Adipocyte (in vitro differentiated cells): ENCODE measurements at regions not wholly inside any gene's neighbourhood (a gene's known extent, or its start where the extent isn't known, plus 50 kb on each side); places are given as distances from the start of the nearest gene placed in this dataset.

ENCODE experiments used
- DNase-seq: peaks from one replicate; pipeline ENCODE4 v3.0.0-alpha.2; 2015; ENCODE audit warnings: low read depth
- H3K27me3 ChIP-seq: replicated peaks from 2 replicates; pipeline ENCODE4 v1.7.0; 2013; ENCODE audit warnings: mild to moderate bottlenecking, low read length, moderate library complexity; ENCODE audit not compliant: control insufficient read depth, insufficient read depth
- H3K36me3 ChIP-seq: 2 replicates; pipeline ENCODE4 v1.7.0; 2013; ENCODE audit warnings: low read length, mild to moderate bottlenecking, moderate library complexity; ENCODE audit not compliant: control insufficient read depth, insufficient read depth, severe bottlenecking
- H3K4me1 ChIP-seq: 2 replicates; pipeline ENCODE4 v1.7.0; 2013; ENCODE audit warnings: mild to moderate bottlenecking, low read length, moderate library complexity; ENCODE audit not compliant: control insufficient read depth, insufficient read depth
- H3K4me3 ChIP-seq: 2 replicates; pipeline ENCODE4 v1.7.0; 2013; ENCODE audit warnings: mild to moderate bottlenecking, low read length, moderate library complexity
- H3K9ac ChIP-seq: 2 replicates; pipeline ENCODE4 v1.7.0; 2013; ENCODE audit warnings: mild to moderate bottlenecking, low read length, moderate library complexity
- H3K9me3 ChIP-seq: 2 replicates; pipeline ENCODE4 v1.7.0; 2013; ENCODE audit warnings: mild to moderate bottlenecking, low read length, moderate library complexity; ENCODE audit not compliant: control insufficient read depth

DNA sequence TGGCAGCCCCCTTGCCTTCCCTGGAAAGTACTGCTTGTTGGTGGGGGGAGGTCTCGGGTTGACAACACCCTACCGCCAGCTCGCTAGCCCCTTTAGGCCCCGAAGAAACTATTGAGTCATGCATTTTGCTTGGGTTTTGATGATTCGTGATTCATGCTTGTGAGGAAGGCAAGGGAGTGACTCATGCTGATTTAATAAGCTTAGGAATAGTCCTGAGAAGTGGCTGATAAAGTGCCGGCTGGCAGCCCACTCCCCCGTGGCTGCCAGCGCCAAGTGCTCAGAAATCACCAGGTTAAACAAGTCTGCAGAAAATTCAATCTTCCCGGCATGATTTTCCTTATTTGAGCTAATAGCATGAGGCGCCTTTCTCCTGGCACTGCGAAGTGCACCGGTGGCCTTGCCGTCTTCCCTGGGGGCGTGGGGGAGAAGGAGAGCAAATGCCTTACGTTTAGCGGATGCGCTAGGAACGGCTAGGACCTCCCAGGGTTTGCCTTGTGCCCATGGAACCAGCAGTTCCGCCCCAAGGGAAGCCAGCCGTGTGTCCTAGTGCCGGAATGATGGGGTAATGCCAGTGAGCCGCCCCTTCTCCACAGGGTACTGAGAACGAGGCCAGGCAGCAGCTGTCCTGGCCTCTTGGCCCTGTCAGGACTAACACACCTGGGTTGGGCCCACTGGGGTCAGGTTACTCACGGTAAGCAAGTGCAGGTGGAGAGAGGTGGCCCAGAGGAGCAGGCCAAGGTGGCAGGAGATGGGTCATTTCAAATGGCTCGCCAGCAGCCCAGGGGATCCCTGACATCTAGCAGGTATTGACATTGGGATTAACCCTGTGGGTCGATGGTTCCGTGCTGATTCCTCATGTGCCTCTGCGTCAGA lies 151.9 kb downstream of the MACROH2A1 start:
- peak overlapping the region; percentile 48 for H3K4me3 ChIP-seq
- DNase-seq, result peak; percentile 95

GRCh38 chr5:135246605-135246922 lies 152.5 kb downstream of the MACROH2A1 start:
- DNase-seq, result no peak
- no peaks in the 10 kb centered on the region for H3K9me3 ChIP-seq
- H3K4me1 ChIP-seq, result peaks cover 58% of the 10 kb centered on the region
- H3K27me3 ChIP-seq, result no peaks in the 10 kb centered on the region
- peak overlapping the region; percentile 9 for H3K9ac ChIP-seq
- H3K4me3 ChIP-seq, result peak overlapping the region; percentile 48
- no peaks in the 10 kb centered on the region for H3K36me3 ChIP-seq

More for the DNA sequence above, 151.9 kb downstream of the MACROH2A1 start:
- no peaks in the 10 kb centered on the region for H3K9me3 ChIP-seq
- no peaks in the 10 kb centered on the region for H3K27me3 ChIP-seq
- H3K9ac ChIP-seq, result peak overlapping the region; percentile 9
- H3K36me3 ChIP-seq, result no peaks in the 10 kb centered on the region
- H3K4me1 ChIP-seq, result peaks cover 52% of the 10 kb centered on the region

- no peaks in the 10 kb centered on the region for H3K9me3 ChIP-seq
- H3K36me3 ChIP-seq, result no peaks in the 10 kb centered on the region
- DNase-seq, result peak; percentile 68
- peak overlapping the region; percentile 9 for H3K9ac ChIP-seq
- no peaks in the 10 kb centered on the region for H3K27me3 ChIP-seq
- H3K4me1 ChIP-seq, result peaks cover 64% of the 10 kb centered on the region
- H3K4me3 ChIP-seq, result no peak overlapping the region
Observed at GRCh38 chr5:135245521-135246499, 153.2 kb downstream of the MACROH2A1 start.

DNA sequence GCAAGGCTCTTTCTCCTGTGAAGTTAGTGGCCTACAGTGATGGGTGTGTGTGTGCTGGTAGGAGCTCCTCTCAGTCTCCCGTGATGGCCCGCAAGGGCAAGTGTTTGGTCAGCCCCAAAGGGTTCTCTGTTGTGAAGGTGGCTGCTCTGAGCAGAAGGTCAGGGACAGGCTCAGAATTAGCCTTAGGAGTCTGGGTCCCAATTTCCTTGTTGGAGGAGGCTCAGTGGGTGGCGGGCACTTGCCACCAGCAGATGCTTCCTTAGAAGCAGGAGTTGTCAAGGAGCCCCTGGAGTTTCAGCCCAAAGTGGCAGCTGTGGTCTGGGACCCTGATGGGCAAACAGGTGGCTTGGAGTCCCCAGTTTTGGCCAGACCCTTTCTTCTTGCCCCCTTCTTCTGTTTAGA lies 154.4 kb downstream of the MACROH2A1 start:
- DNase-seq, result no peak

GRCh38 chr5:135243556-135244285 lies 155.3 kb downstream of the MACROH2A1 start:
- H3K4me3 ChIP-seq, result no peak overlapping the region
- H3K27me3 ChIP-seq, result no peaks in the 10 kb centered on the region
- no peaks in the 10 kb centered on the region for H3K36me3 ChIP-seq
- no peaks in the 10 kb centered on the region for H3K9me3 ChIP-seq
- H3K4me1 ChIP-seq, result peaks cover 77% of the 10 kb centered on the region
- DNase-seq, result no peak
- peak overlapping the region; percentile 59 for H3K9ac ChIP-seq

More for the DNA sequence above, 154.4 kb downstream of the MACROH2A1 start:
- no peak overlapping the region for H3K4me3 ChIP-seq
- no peaks in the 10 kb centered on the region for H3K27me3 ChIP-seq
- peak overlapping the region; percentile 59 for H3K9ac ChIP-seq
- H3K4me1 ChIP-seq, result peaks cover 69% of the 10 kb centered on the region
- H3K9me3 ChIP-seq, result no peaks in the 10 kb centered on the region
- no peaks in the 10 kb centered on the region for H3K36me3 ChIP-seq

GRCh38 chr5:135242866-135243555 lies 156.0 kb downstream of the MACROH2A1 start:
- peak; percentile 30 for DNase-seq
- Histone ChIP-seq H3K27me3 (no peaks in the 10 kb centered on the region), H3K36me3 (no peaks in the 10 kb centered on the region), H3K9me3 (no peaks in the 10 kb centered on the region), H3K9ac (peak overlapping the region; percentile 77), H3K4me3 (no peak overlapping the region), H3K4me1 (peaks cover 77% of the 10 kb centered on the region)

DNA sequence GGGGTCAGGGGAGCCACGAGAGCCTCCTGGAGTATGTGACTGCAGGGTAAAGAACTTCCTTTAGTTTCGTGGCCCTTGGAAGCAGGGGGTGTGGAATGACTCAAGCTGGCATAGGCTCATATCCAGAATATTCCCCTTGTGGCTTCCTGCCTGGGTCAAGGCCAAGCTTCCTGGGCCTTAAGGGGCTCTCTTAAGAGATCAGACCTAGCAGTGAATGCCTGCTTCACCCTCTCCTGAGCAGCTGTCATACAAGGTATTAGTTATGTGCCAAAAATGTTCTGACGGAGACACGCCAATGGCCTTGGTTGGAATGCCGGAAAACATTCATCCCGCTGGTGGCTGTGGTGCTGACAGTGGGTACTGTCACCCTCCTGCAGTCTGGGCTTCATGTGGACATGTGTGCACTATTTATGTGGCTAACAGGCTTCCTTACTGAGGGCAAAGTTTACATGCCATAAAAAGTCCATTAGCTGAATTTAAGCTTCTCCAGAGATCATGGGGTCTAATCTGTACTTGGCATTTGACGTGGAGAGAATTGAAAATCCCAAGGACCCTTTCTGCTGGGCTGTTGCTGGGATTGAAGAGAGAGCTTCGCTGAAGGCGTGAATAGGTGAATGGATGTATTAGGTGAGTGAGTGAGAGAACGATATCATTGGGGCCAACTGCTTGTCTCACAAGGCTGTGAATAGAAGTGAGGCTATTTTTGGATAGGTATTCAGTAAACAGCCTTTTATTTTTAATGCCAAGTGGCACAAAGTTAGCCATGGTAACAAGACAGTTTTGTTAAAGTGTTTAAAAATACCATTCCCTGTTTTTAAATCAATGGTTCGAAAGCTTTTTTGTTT lies 156.8 kb downstream of the MACROH2A1 start:
- Histone ChIP-seq H3K4me3 (peak overlapping the region; percentile 27), H3K9ac (peak overlapping the region; percentile 77), H3K36me3 (no peaks in the 10 kb centered on the region), H3K9me3 (no peaks in the 10 kb centered on the region), H3K27me3 (no peaks in the 10 kb centered on the region), H3K4me1 (peaks cover 74% of the 10 kb centered on the region)
- peak; percentile 51 for DNase-seq

GRCh38 chr5:135241536-135241935 lies 157.5 kb downstream of the MACROH2A1 start:
- peaks cover 71% of the 10 kb centered on the region for H3K4me1 ChIP-seq

GRCh38 chr5:135240781-135241360 lies 158.2 kb downstream of the MACROH2A1 start:
- H3K27me3 ChIP-seq, result no peaks in the 10 kb centered on the region
- no peak overlapping the region for H3K4me3 ChIP-seq
- no peaks in the 10 kb centered on the region for H3K9me3 ChIP-seq
- no peak for DNase-seq
- H3K36me3 ChIP-seq, result no peaks in the 10 kb centered on the region
- H3K4me1 ChIP-seq, result peaks cover 65% of the 10 kb centered on the region
- H3K9ac ChIP-seq, result no peak overlapping the region

More at GRCh38 chr5:135241536-135241935, 157.5 kb downstream of the MACROH2A1 start:
- no peaks in the 10 kb centered on the region for H3K27me3 ChIP-seq
- no peak for DNase-seq
- peak overlapping the region; percentile 77 for H3K9ac ChIP-seq
- H3K36me3 ChIP-seq, result no peaks in the 10 kb centered on the region
- no peaks in the 10 kb centered on the region for H3K9me3 ChIP-seq
- H3K4me3 ChIP-seq, result no peak overlapping the region
